CD4-positive, alpha-beta T cell treated with Interleukin-15 for 4 hours (primary cell): ENCODE measurements at regions not wholly inside any gene's neighbourhood (a gene's known extent, or its start where the extent isn't known, plus 50 kb on each side); places are given as distances from the start of the nearest gene placed in this dataset.
"Not testable (repeated sequence)": the region's sequence is repeated elsewhere in the genome, so short reads cannot be mapped to it uniquely, and the experiment has no call there.

Experiments
- DNase-seq: peaks from one replicate; pipeline ENCODE4 v3.0.0-alpha.2; 2020; ENCODE audit warnings: low spot score

DNA sequence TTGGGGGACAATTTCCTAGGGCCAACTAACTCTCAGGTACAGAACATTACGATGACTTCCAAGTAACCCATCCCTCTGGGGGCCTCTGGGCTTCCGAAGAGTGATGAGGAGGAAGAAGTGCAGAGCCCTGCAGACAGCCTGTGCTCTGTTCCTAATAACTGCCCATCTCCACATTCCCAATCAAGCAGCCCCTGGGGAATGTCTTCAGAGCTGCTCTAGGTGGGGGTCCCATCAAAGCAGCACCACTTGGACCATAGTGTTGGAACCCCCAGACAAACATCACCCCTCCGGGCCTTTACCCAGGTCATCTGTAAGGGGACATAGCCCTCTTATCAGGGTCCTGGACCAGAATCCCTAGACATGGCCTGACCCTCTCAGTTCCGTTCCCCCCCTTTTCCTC, 357.3 kb downstream of the NPHP4 start:
- no peak for DNase-seq

DNA sequence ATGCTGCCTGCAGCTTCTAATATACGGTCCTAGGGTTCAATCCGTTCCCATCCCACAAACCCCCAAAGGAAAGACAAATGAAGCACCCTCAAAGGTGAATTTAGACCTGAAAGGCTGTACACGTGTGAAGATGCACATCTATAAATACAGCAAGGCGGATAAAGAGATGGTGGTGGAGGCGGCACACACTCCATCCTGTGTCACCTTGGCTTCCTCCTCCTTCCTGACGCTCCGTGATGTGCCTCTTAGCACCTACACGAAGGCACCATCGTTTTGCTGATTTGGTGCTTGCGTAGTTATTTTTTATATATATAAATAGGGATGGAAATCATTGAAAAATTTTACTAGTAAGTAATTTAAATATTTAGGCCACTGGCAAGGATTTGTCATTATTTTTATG, 359.4 kb downstream of the NPHP4 start:
- no peak for DNase-seq

DNA sequence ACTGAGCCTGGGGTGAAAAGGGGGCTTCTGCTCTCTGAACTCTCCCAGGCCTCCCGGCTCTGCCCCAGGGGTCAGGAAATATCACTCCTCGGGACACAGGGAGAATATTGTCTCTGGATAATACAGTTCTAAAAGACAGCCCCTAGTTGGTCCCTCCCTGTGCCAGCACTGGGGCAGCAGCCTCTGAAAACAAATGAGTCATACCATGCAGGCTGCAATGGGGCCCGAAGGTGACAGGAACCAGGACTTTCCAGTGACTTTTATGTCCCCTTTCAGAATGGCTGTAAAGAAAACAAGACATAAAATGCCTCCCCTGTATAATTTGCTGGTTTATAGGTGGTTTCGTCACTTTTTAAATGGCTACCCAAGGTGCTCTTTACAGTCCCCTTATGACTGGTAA, 360.0 kb downstream of the NPHP4 start:
- DNase-seq, result no peak

DNA sequence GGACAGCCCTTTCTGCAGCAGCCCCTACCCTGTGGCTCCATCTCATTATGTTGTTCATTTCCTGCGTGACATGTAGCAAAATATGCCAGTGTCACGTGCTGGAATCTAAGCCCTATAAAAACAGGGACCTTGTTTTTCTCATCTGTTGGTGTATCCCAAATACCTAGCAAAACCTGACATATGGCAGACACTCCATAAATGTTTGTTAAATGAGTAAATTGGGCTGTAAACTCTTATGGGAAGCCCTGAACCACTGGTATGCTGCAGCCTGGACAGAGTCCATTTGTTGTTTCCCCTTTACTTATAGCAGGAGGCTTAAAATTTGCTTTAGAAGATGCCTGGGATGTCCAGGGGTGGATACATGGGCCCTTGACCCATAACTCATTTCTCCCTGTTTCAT, 363.8 kb downstream of the NPHP4 start:
- DNase-seq, result no peak

DNA sequence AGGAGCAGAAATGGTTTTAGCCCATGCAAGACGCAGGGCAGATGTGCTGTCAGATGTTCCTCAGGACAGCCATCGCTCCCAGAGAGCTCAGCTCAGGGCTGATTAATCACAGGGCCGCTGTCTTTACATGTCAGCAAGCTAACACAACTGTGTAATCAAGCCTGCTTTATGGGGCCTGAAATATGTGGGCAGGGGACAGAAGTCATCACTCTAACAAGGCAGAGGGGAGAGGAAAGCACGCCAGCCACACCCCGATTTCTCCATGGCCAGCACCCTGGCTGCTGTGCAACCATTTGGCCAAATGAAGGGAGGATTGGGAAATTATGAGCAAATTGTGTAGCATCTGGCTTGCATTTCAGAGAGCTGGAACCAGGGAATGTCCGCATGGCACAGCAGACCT, 368.8 kb downstream of the NPHP4 start:
- DNase-seq, result no peak

DNA sequence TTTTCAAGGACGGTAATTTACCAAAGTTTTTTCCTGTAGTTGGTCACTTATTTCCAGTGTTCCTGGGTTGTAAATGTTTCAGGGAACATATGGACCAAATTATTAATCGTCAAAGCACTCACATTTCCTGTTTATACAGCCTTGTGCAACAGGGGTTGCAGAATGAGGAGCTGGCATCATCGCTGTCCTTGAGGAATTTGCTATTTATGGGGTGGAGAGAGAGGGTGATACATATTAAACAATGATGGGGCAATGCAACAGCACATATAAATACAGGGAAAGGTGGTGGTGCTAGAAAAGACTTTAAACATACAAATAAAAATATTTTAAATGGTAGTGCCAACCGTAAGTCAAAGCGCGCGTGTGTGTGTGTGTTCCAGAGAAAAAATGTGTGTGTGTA, 369.8 kb downstream of the NPHP4 start:
- no peak for DNase-seq

DNA sequence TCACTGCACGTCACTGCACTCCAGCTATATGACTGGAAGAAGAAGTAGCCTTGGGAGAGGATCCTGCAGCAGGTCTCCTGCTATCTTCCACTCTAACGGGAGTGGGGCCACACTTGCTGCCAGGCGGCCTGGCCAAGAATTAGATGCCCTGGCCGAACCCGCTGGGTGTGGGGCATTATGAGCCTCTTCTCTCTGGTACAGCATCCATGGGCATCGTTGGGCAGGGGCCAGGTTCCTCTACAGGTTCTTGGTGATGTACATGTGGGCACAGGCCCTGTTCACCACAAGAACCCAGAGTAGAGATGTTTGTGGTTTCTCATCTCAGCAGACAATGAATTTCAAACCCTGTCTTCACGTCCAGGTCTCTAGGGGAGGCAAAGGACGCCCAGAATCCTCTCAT, 370.5 kb downstream of the NPHP4 start:
- DNase-seq, result no peak

DNA sequence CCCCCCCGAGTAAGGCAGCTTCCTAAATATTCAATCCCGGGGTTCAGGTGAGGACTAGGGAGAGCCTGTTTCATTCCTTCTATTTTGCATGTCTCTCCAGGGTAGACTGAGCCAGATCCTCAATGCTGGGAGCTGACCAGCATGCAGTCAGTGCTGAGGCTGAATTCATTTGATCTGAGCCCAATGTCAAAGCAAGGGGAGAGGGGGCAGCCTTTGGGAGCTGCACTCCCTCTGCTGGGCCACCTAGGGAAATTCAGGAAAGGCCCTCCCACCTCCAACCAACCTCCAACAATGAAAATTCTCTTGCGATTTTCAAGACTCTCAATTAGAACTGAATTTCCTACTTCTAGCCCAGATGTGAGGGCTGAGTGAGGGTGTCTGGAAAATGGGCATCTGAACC, 371.2 kb downstream of the NPHP4 start:
- no peak for DNase-seq

DNA sequence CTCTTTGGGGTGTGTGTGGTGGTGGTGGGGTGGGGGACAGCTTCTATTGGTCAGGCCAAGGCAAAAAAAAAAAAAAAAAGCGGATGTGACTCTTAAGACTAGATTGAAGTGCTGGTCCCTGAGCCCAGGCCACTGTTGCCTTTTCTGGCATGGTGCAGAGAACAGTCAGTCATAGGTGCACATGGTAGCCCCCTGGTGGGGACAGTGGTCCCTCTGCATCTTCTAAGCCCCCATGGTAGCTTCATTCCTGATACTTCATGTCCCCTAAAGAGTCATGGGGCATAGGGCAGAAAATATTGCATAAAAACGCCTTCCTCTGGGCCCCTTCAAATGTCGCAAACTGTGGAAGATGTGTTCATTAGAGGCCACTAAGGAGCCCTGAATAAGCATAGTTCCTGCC, 371.8 kb downstream of the NPHP4 start:
- no peak for DNase-seq

DNA sequence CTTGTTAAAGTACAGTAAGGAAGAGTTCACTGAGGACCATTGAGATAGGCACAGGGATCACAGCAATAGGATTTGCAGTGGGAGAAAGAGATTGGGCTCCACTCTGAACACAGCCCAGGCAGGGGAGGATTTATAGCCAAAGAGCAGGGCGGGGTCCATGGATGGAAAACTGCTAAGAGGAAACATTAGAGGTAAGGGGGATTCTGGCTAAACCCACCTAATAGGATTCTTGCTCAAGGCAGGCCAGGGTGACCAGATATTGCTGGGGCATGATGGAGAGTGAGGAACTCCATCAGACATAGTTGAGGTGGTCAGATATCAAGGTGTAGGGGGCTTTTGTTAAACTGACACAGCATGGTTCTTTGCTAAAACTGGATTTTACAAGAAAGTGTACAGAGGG, 372.8 kb downstream of the NPHP4 start:
- DNase-seq, result no peak

DNA sequence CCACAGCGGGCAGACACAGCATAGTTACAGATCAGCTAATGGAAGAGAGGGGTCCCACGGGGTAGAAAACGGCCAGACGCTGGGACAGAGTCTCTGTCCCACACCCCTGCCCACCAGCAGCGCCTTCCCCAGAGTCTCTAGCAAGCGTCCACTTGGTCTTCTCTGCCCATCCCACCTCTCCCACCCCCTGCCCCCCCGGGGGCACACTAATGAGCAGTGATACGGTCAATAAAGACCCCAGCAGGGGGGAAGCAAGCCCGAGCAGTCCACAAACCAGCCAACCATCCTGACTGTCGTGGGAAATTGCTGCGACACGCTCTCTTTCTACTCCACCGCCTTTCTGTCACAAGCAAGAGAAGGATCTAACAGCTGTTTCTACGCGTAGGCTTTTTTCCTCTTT, 374.7 kb downstream of the NPHP4 start:
- DNase-seq, result no peak

DNA sequence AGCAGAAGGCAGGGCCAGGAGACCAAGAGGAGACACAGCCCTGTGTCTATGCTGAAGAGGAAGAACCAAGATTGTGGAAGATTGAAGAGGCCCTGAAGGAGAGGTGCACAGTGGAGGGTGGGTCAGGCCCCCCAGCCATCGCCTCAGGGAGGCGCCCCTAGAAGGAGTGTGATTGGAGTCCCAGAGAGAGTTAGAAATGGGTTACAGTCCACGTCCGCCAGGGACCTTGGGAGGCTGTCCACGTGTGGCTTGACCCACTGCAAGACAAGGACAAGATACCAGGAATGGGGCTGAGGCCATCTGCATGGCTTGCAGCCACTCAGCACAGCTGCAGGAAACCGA, 375.1 kb downstream of the NPHP4 start:
- DNase-seq, result no peak

DNA sequence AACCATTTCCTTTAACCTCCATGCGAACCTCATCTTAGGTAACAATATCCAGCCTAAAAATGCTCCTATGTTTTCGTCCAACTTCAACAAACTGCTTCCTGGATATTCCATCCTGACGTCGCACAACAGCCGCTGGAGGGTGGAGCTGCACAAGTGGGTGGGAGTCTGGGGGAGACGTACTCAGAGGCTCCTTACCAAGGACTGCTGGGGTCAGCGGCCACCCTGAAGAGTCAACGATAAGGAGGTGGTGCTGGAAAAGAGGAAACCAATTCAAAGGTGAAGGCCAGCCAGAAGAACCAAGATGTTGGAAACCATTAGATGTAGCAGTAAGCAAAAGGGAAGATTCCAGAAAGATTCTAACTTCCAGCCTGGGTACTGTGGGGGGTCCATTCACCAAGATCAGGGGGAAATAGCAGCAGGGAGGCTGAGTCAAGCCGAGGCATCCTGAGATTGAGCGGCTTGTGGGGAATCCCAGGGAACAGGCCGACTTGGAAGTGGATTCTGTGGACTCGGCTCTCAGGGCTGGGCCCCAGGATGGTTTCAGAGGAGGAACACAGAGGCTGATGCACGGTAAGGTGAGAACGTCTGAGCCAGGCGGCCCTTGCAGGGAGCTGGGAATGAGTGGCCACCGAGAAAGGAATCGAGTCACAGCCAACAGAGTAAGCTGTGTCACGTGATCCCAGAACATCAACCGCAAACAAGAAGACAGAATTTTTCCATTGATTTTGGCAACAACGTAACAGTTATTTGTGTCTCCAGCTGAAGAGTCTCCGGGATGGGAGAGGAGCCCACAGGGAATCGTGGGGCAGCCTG, 375.7 kb downstream of the NPHP4 start:
- DNase-seq, result no peak

DNA sequence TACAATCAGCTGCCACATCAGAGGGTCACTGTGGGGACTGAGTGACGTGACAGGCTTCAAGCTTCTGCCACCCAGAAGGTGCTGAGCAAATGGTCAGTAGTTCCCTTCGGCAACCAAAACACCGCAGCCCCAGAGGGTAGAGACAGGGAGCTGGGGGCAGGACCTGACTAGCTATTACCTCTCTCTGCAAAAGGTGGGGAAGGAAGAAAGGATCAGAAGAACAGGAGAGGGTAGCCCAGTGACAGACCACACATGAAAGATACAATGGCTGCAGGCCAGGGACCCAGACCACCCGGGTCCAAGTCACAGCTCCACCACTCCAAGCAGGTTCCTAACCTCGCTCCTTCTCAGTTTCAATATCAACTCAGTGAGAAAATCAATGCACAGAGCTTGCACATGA, 377.1 kb downstream of the NPHP4 start:
- no peak for DNase-seq

DNA sequence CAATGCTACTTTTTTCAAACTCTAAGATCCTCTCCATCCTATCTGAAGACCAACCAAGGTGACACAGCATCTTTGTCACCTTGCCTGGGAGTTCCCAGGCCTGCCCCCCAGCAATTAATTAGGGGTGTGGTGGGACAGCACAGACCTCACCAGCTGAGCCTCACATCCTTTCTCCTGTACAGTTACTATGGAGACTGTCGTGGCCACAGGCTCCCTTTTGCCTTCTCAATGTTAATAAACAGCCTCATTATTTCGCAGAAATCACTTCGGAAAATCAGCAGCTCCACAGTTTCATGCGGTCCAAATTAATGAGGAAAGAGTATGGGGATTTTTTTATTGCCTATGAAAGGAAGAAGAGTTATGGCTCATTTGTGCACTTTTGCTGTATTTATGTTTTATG, 378.3 kb downstream of the NPHP4 start:
- DNase-seq, result no peak

DNA sequence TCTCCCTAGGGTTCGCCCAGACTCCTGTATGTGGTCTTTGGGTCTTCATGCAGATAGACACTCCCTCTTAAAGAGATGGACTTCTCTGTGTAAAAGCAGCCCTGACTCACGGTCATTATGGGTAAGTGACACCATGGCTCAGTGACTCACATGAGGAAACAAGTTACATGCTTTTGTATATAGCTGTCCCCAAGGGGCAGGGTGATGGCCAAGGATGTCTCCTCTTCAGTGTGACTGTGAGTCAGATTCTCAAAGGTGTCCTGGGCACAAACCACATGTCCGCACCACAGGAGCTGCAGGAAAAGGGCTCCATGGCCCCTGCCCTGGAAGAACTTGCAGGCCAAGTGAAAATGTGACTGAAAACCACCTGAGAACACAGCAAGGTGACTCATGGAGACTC, 380.4 kb downstream of the NPHP4 start:
- no peak for DNase-seq

DNA sequence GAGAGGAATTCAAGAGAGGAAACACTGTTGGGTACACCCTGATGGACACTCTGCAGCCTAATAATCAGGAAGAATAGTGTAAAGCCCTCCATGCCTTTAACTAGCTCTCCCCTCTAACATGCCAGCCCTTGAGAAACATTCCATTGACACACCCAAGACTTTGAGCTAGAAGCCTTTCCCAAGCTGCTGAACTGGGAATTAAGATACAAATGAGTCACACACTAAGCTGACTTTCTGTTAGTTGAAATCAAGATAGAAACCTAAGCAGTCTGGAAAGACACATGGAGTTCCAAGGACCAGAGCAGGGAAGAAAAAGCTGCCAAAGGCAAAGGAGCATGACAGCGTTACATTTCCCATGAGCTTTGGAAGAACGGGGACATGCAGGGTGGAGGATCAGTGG, 380.8 kb downstream of the NPHP4 start:
- DNase-seq, result no peak

DNA sequence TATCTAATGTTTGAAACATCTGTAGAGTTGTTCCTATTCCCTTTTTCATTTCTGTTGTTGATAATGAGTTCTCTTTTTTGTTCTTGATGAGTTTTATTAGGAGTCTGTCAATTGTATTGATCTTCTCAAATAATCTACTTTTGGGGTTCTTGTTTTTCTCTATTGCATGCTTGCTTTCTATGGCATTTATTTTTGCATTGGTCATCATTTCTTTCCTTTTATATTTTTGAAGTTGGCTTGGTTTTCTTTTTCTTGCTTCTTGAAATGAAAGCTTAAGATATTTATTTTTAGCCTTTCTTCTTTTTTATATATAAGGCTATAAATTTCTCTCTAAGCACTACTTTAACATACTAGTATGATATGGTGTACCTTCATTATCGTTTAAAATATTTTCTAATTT, 381.8 kb downstream of the NPHP4 start:
- DNase-seq, result no peak

DNA sequence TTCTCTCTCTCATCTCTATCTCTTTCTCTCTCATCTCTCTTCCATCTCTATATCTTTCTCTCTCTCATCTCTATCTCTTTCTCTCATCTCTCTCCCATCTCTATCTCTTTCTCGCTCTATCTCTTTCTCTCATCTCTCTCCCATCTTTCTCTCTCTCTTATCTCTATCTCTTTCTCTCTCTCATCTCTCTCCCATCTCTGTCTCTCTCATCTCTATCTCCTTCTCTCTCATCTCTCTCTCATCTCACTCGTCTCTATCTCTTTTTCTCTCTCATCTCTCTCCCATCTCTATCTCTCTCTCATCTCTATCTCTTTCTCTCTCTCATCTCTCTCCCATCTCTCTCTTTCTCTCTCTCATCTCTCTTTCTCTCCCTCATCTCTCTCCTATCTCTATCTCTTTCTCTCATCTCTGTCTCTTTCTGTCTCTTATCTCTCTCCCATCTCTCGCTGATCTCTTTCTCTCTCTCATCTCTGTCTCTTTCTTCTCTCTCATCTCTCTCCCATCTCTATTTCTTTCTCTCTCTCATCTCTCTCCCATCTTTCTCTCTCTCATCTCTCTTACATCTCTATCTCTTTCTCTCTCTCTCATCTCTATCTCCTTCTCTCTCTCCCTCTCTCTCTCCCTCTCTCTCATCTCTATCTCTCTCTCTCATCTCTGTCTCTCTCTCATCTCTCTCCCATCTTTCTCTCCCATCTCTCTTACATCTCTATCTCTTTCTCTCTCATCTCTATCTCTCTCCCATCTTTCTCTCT, 388.7 kb downstream of the NPHP4 start:
- no peak for DNase-seq

DNA sequence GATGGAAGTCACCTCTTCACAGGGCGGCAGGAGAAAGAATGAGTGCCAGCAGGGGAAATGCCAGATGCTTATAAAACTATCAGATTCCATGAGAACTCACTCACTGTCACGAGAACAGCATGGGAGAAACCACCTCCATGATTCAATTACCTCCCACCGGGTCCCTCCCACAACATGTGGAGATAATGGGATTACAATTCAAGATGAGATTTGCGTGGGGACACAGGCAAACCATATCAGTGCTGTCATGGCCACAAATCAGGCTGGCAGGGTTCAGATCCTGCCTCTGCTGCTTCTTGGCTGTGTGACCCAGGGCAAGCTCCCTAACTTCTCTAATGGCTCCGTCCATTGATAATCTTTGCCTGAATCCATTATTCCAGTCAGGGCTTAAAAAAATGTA, 389.5 kb downstream of the NPHP4 start:
- DNase-seq, result not testable (repeated sequence)

DNA sequence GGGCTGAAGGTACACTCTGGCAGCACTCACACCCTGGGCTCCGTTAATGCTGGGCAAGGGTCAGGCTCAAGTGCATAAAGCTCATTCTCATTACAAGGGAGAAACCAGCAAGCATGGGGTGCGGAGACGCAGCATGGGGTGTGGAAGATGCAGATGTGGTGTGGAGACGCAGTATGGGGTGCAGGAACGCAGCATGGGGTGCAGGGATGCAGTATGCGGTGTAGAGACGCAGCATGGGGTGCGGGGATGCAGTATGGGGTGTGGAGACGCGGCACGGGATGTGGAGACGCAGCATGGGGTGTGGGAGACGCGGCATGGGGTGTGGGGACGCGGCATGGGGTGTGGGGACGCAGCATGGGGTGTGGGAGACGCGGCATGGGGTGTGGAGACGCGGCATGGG, 390.7 kb downstream of the NPHP4 start:
- DNase-seq, result no peak

DNA sequence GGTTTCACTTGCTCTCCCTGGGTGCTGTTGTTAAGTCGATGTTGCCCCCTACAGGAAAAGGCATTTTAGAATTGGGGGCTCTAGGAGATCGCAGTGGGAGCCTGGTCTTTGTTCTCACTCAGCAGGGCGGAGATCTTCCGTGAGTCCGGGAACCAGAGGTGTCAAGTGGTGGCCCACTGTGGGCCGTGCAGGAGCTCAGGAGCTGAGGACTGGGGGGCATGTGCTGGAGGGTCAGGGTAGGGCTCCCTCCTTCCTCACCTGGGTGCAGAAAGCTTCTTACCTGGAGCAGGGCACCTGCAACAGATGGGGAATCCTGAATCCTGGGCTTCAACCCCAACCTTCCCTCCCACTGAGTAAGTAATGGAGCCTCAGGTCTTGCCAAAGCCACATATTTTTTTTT, 392.7 kb downstream of the NPHP4 start:
- no peak for DNase-seq

DNA sequence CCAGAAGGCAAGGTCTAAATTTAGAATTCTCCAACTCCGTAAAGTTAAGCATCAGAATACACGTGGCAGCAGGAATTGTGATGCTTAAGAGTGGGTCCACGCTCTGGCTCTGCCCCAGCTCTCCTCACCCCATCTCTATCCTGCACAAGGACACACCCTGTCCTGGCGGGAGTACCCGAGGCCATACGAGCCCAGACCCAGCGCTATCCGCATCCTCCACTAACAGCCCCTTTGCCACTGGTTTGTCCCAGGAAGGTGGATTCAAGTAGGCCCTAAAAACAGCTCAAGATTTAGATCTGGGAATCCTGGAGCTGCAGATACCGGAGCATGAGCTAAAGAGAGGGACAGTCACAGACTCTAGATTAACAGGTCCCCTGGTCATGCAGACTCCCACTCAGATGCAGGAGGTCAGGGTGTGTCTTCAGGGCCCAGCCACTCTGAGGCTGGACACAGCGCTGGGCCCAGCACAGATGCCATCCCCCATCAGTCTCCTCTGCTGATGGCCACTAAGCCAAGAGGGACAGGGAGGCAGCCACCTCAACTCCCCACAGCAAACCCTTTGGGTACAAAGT, 393.3 kb downstream of the NPHP4 start:
- DNase-seq, result no peak
